Activated CD4-positive, alpha-beta T cell treated with anti-CD3 and anti-CD28 coated beads, Interleukin-2, amount 10 ng/mL, durations not matched to agents 24 days and 14 days (primary cell): ENCODE measurements at regions not wholly inside any gene's neighbourhood (a gene's known extent, or its start where the extent isn't known, plus 50 kb on each side); places are given as distances from the start of the nearest gene placed in this dataset.

Experiments
- DNase-seq: peaks from one replicate; pipeline ENCODE4 v3.0.0; 2022
- H3K27ac Mint-ChIP-seq: one replicate; pipeline ENCODE4 v1.8.0; 2022; ENCODE audit warnings: mild to moderate bottlenecking, mixed read lengths
- H3K27me3 Mint-ChIP-seq: one replicate; pipeline ENCODE4 v1.8.0; 2022; ENCODE audit warnings: mixed read lengths
- H3K36me3 Mint-ChIP-seq: one replicate; pipeline ENCODE4 v1.8.0; 2022; ENCODE audit warnings: low read depth, mild to moderate bottlenecking, mixed read lengths
- H3K4me1 Mint-ChIP-seq: one replicate; pipeline ENCODE4 v1.8.0; 2021; ENCODE audit warnings: mixed read lengths
- H3K4me3 Mint-ChIP-seq: one replicate; pipeline ENCODE4 v1.8.0; 2022; ENCODE audit warnings: mild to moderate bottlenecking, moderate library complexity, mixed read lengths
- H3K9me3 Mint-ChIP-seq: one replicate; pipeline ENCODE4 v1.8.0; 2021; ENCODE audit warnings: mixed read lengths
- intact Hi-C: fragments of 100-400 bp; cut with micrococcal nuclease; formaldehyde crosslinking; loops from one replicate; pipeline ENCODE4 v1.15.1; 2023

- H3K9me3 Mint-ChIP-seq = no peaks in the 10 kb centered on the region
- H3K27ac Mint-ChIP-seq = no peak overlapping the region
- DNase-seq = no peak
- intact Hi-C loops = no loop called here
- H3K4me3 Mint-ChIP-seq = no peak overlapping the region
- H3K4me1 Mint-ChIP-seq = no peaks in the 10 kb centered on the region
- H3K27me3 Mint-ChIP-seq = peaks cover 2% of the 10 kb centered on the region
- no peaks in the 10 kb centered on the region for H3K36me3 Mint-ChIP-seq
Observed at GRCh38 chr5:158116965-158117364, 258.0 kb upstream of the CLINT1 start.

GRCh38 chr5:158115468-158115867 lies 256.5 kb upstream of the CLINT1 start:
- DNase-seq = no peak
- H3K36me3 Mint-ChIP-seq = no peaks in the 10 kb centered on the region
- intact Hi-C loops = no loop called here
- no peak overlapping the region for H3K4me3 Mint-ChIP-seq
- no peak overlapping the region for H3K27ac Mint-ChIP-seq
- no peaks in the 10 kb centered on the region for H3K9me3 Mint-ChIP-seq
- H3K4me1 Mint-ChIP-seq = no peaks in the 10 kb centered on the region
- no peaks in the 10 kb centered on the region for H3K27me3 Mint-ChIP-seq

- H3K27me3 Mint-ChIP-seq = no peaks in the 10 kb centered on the region
Observed at GRCh38 chr5:158108177-158108576, 249.2 kb upstream of the CLINT1 start.

GRCh38 chr5:158100373-158100888 lies 241.5 kb upstream of the CLINT1 start:
- H3K36me3 Mint-ChIP-seq = no peaks in the 10 kb centered on the region
- no peak for DNase-seq
- H3K4me1 Mint-ChIP-seq = no peaks in the 10 kb centered on the region
- H3K27me3 Mint-ChIP-seq = peaks cover 1% of the 10 kb centered on the region
- H3K4me3 Mint-ChIP-seq = no peak overlapping the region
- H3K27ac Mint-ChIP-seq = no peak overlapping the region
- intact Hi-C loops = no loop called here
- no peaks in the 10 kb centered on the region for H3K9me3 Mint-ChIP-seq

More at GRCh38 chr5:158108177-158108576, 249.2 kb upstream of the CLINT1 start:
- H3K4me1 Mint-ChIP-seq = no peaks in the 10 kb centered on the region
- intact Hi-C loops = no loop called here
- H3K9me3 Mint-ChIP-seq = no peaks in the 10 kb centered on the region
- no peak for DNase-seq
- no peak overlapping the region for H3K4me3 Mint-ChIP-seq
- H3K27ac Mint-ChIP-seq = no peak overlapping the region
- no peaks in the 10 kb centered on the region for H3K36me3 Mint-ChIP-seq

- Mint-ChIP-seq H3K4me3 (no peak overlapping the region), H3K9me3 (no peaks in the 10 kb centered on the region), H3K27ac (no peak overlapping the region), H3K36me3 (no peaks in the 10 kb centered on the region), H3K4me1 (no peaks in the 10 kb centered on the region), H3K27me3 (peaks cover 3% of the 10 kb centered on the region)
- DNase-seq = no peak
- intact Hi-C loops = no loop called here
Observed at GRCh38 chr5:158099571-158100105, 240.7 kb upstream of the CLINT1 start.

- Mint-ChIP-seq H3K4me1 (no peaks in the 10 kb centered on the region), H3K27me3 (peaks cover 9% of the 10 kb centered on the region), H3K27ac (no peak overlapping the region), H3K36me3 (no peaks in the 10 kb centered on the region), H3K9me3 (no peaks in the 10 kb centered on the region), H3K4me3 (no peak overlapping the region)
- DNase-seq = no peak
- intact Hi-C loops = no loop called here
Observed at GRCh38 chr5:158096835-158097234, 237.9 kb upstream of the CLINT1 start.

- Mint-ChIP-seq H3K36me3 (no peaks in the 10 kb centered on the region), H3K27me3 (peaks cover 8% of the 10 kb centered on the region), H3K27ac (no peak overlapping the region), H3K4me1 (no peaks in the 10 kb centered on the region), H3K9me3 (no peaks in the 10 kb centered on the region), H3K4me3 (no peak overlapping the region)
- no peak for DNase-seq
- intact Hi-C loops = no loop called here
Observed at GRCh38 chr5:158086856-158087255, 227.9 kb upstream of the CLINT1 start.

- Mint-ChIP-seq H3K4me3 (no peak overlapping the region), H3K4me1 (no peaks in the 10 kb centered on the region), H3K27me3 (peaks cover 8% of the 10 kb centered on the region), H3K9me3 (no peaks in the 10 kb centered on the region), H3K27ac (no peak overlapping the region), H3K36me3 (no peaks in the 10 kb centered on the region)
- intact Hi-C loops = no loop called here
- DNase-seq = no peak
Observed at GRCh38 chr5:158084292-158084691, 225.3 kb upstream of the CLINT1 start.

GRCh38 chr5:158082696-158083287 lies 223.8 kb upstream of the CLINT1 start:
- Mint-ChIP-seq H3K9me3 (no peaks in the 10 kb centered on the region), H3K4me3 (no peak overlapping the region), H3K36me3 (no peaks in the 10 kb centered on the region), H3K27me3 (peaks cover 10% of the 10 kb centered on the region), H3K27ac (no peak overlapping the region), H3K4me1 (no peaks in the 10 kb centered on the region)
- DNase-seq = no peak
- intact Hi-C loops = no loop called here

GRCh38 chr5:158080112-158080511 lies 221.2 kb upstream of the CLINT1 start:
- Mint-ChIP-seq H3K4me1 (no peaks in the 10 kb centered on the region), H3K4me3 (no peak overlapping the region), H3K27me3 (peaks cover 15% of the 10 kb centered on the region), H3K27ac (no peak overlapping the region), H3K36me3 (no peaks in the 10 kb centered on the region), H3K9me3 (no peaks in the 10 kb centered on the region)
- no peak for DNase-seq
- intact Hi-C loops = no loop called here

- intact Hi-C loops = no loop called here
- Mint-ChIP-seq H3K4me3 (no peak overlapping the region), H3K9me3 (no peaks in the 10 kb centered on the region), H3K36me3 (no peaks in the 10 kb centered on the region), H3K27me3 (peaks cover 11% of the 10 kb centered on the region), H3K27ac (no peak overlapping the region), H3K4me1 (no peaks in the 10 kb centered on the region)
- no peak for DNase-seq
Observed at GRCh38 chr5:158079097-158079496, 220.2 kb upstream of the CLINT1 start.

GRCh38 chr5:158074992-158075769 lies 216.2 kb upstream of the CLINT1 start:
- peaks cover 17% of the 10 kb centered on the region for H3K27me3 Mint-ChIP-seq
- H3K27ac Mint-ChIP-seq = no peak overlapping the region
- no peaks in the 10 kb centered on the region for H3K9me3 Mint-ChIP-seq

GRCh38 chr5:158074597-158074991 lies 215.6 kb upstream of the CLINT1 start:
- DNase-seq = no peak
- H3K9me3 Mint-ChIP-seq = no peaks in the 10 kb centered on the region
- no peak overlapping the region for H3K27ac Mint-ChIP-seq
- H3K36me3 Mint-ChIP-seq = no peaks in the 10 kb centered on the region
- no peak overlapping the region for H3K4me3 Mint-ChIP-seq
- no peaks in the 10 kb centered on the region for H3K4me1 Mint-ChIP-seq
- peaks cover 17% of the 10 kb centered on the region for H3K27me3 Mint-ChIP-seq
- intact Hi-C loops = loop anchor here (2.0 kb wide), 1 partner anchor 1032 kb away; no protein-coding TSS in a partner anchor

More at GRCh38 chr5:158074992-158075769, 216.2 kb upstream of the CLINT1 start:
- DNase-seq = peak; percentile 83
- H3K4me3 Mint-ChIP-seq = no peak overlapping the region
- H3K36me3 Mint-ChIP-seq = no peaks in the 10 kb centered on the region
- H3K4me1 Mint-ChIP-seq = no peaks in the 10 kb centered on the region
- intact Hi-C loops = loop anchor here (1.0 to 2.0 kb wide), 2 partner anchors 1032 to 1058 kb away; no protein-coding TSS in a partner anchor

- Mint-ChIP-seq H3K9me3 (no peaks in the 10 kb centered on the region), H3K27me3 (peaks cover 12% of the 10 kb centered on the region), H3K4me3 (no peak overlapping the region), H3K4me1 (no peaks in the 10 kb centered on the region), H3K36me3 (no peaks in the 10 kb centered on the region), H3K27ac (no peak overlapping the region)
- DNase-seq = no peak
- intact Hi-C loops = no loop called here
Observed at GRCh38 chr5:158070859-158071258, 211.9 kb upstream of the CLINT1 start.
